PC-3 (cell line): ENCODE measurements at regions not wholly inside any gene's neighbourhood (a gene's known extent, or its start where the extent isn't known, plus 50 kb on each side); places are given as distances from the start of the nearest gene placed in this dataset.
A peak's percentile ranks its signal among the peaks of the same experiment; 100 is the strongest.

Source experiments
- ATAC-seq: fragments of 200-7000 bp; cut with Tn5 transposase; 2 replicates; pipeline ENCODE4 v1.9.1; 2020; ENCODE audit warnings: mild to moderate bottlenecking, moderate library complexity
- BruUV-seq: library from RNA; stranded (reverse); fragments of 400-500 nt; replicated peaks from 2 replicates; lab custom pipeline; 2021; lab: Mats Ljungman, UMichigan
- CTCF ChIA-PET: fragments of 300-600 bp; sonication (Branson Sonifier 250); formaldehyde crosslinking; loops from one replicate; lab custom pipeline; 2022; ENCODE audit warnings: antibody characterized with exemption; lab: Charles Lee
- POLR2A ChIA-PET: fragments of 300-600 bp; sonication (Branson Sonifier 250); formaldehyde crosslinking; loops from one replicate; lab custom pipeline; 2022; ENCODE audit warnings: antibody characterized with exemption; ENCODE audit not compliant: unreplicated experiment; lab: Charles Lee
- DNase-seq: peaks from one replicate; pipeline ENCODE4 v3.0.0-alpha.2; 2015
- H2AFZ ChIP-seq: fragments of 300-600 bp; sonication (generic); 2 replicates; pipeline ENCODE4 v1.6.0; 2016; ENCODE audit warnings: antibody characterized with exemption, low read length
- H3F3A ChIP-seq: fragments of 300-600 bp; sonication (generic); one replicate; pipeline ENCODE4 v1.6.0; 2017; ENCODE audit warnings: antibody characterized with exemption, low read length, control low read depth, mild to moderate bottlenecking; ENCODE audit not compliant: unreplicated experiment
- H3K27ac ChIP-seq: fragments of 300-600 bp; sonication (generic); 2 replicates; pipeline ENCODE4 v1.5.1; 2016; ENCODE audit warnings: mild to moderate bottlenecking, low read length
- H3K27me3 ChIP-seq: fragments of 300-600 bp; sonication (generic); 2 replicates; pipeline ENCODE4 v1.6.1; 2016; ENCODE audit warnings: low read length, mixed read lengths
- H3K36me3 ChIP-seq: fragments of 300-600 bp; sonication (generic); 2 replicates; pipeline ENCODE4 v1.6.1; 2016; ENCODE audit warnings: low read depth, mixed run types, low read length, mixed read lengths
- H3K4me1 ChIP-seq: fragments of 300-600 bp; sonication (generic); 2 replicates; pipeline ENCODE4 v1.5.1; 2016; ENCODE audit warnings: low read length; ENCODE audit not compliant: insufficient read depth
- H3K4me2 ChIP-seq: fragments of 300-600 bp; sonication (generic); 2 replicates; pipeline ENCODE4 v1.6.0; 2016; ENCODE audit warnings: low read length
- H3K4me3 ChIP-seq: fragments of 300-600 bp; sonication (generic); 2 replicates; pipeline ENCODE4 v1.5.1; 2016; ENCODE audit warnings: mild to moderate bottlenecking, low read length, mixed read lengths
- H3K79me2 ChIP-seq: fragments of 300-600 bp; sonication (generic); 2 replicates; pipeline ENCODE4 v1.6.1; 2017; ENCODE audit warnings: low read length, mixed read lengths
- H3K9ac ChIP-seq: fragments of 300-600 bp; sonication (generic); 2 replicates; pipeline ENCODE4 v1.6.0; 2016; ENCODE audit warnings: mild to moderate bottlenecking, low read length
- H3K9me2 ChIP-seq: fragments of 300-600 bp; sonication (generic); replicated peaks from 2 replicates; pipeline ENCODE4 v1.6.1; 2016; ENCODE audit warnings: mixed run types, low read length, mixed read lengths
- H3K9me3 ChIP-seq: fragments of 300-600 bp; sonication (generic); 2 replicates; pipeline ENCODE4 v1.6.1; 2016; ENCODE audit warnings: low read length, mixed read lengths
- H4K20me1 ChIP-seq: fragments of 300-600 bp; sonication (generic); 2 replicates; pipeline ENCODE4 v1.6.1; 2016; ENCODE audit warnings: low read length, mixed read lengths
- EZH2 ChIP-seq: fragments of 300-600 bp; sonication (generic); IDR thresholded peaks from one replicate; pipeline ENCODE4 v1.6.1; 2017; ENCODE audit warnings: antibody characterized with exemption, mild to moderate bottlenecking, low read length; ENCODE audit not compliant: unreplicated experiment
- EZH2phosphoT487 ChIP-seq: fragments of 300-600 bp; sonication (generic); IDR thresholded peaks from 2 replicates; pipeline ENCODE4 v1.6.1; 2018; ENCODE audit warnings: mild to moderate bottlenecking, antibody characterized with exemption, low read length, borderline replicate concordance
- intact Hi-C: fragments of 100-400 bp; cut with micrococcal nuclease; formaldehyde crosslinking; loops from 2 replicates; pipeline ENCODE4 v1.9.0; 2023
- TF ChIP-seq, protein P1 (sequence below): fragments of 300-600 bp; sonication (generic); conservative IDR thresholded peaks from 2 replicates; pipeline ENCODE4 v1.5.1; 2017; ENCODE audit warnings: antibody characterized with exemption, low read depth, mild to moderate bottlenecking, low read length

DNA sequence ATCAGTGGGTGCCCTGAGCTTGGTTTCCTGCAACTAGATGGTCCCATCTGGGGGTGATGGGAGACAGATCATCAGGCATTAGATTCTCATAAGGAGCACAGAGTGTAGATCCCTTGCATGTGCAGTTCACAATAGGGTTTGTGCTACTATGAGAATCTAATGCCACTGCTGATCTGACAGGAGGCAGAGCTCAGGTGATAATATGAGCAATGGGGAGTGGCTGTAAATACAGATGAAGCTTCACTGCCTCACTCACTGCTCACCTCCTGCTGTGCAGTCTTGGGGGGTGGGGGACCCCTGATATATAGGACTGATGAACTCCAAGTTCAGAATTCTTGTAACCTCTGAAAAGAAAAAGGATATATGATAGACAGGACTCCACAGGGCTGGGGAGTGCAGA is 108.0 kb downstream of the RIN2 start:
- Histone ChIP-seq H3K27me3 (no peaks in the 10 kb centered on the region), H3K4me1 (peaks cover 25% of the 10 kb centered on the region), H3K4me3 (no peak overlapping the region), H3K27ac (no peak overlapping the region), H3K4me2 (no peak overlapping the region), H3K9me2 (no peaks in the 10 kb centered on the region), H3K79me2 (no peaks in the 10 kb centered on the region), H3K9me3 (no peaks in the 10 kb centered on the region), H4K20me1 (no peaks in the 10 kb centered on the region), H2AFZ (no peak overlapping the region), H3K9ac (no peak overlapping the region), H3K36me3 (no peaks in the 10 kb centered on the region), H3F3A (no peaks in the 10 kb centered on the region)
- no TSS peak for BruUV-seq
- ChIA-PET POLR2A (no interaction called here), CTCF (no interaction called here)
- ATAC-seq, result peak; percentile 16; the same call in 1 of the 2 replicates
- DNase-seq, result no peak
- intact Hi-C loops, result no loop called here
- TF ChIP-seq, protein P1, sequence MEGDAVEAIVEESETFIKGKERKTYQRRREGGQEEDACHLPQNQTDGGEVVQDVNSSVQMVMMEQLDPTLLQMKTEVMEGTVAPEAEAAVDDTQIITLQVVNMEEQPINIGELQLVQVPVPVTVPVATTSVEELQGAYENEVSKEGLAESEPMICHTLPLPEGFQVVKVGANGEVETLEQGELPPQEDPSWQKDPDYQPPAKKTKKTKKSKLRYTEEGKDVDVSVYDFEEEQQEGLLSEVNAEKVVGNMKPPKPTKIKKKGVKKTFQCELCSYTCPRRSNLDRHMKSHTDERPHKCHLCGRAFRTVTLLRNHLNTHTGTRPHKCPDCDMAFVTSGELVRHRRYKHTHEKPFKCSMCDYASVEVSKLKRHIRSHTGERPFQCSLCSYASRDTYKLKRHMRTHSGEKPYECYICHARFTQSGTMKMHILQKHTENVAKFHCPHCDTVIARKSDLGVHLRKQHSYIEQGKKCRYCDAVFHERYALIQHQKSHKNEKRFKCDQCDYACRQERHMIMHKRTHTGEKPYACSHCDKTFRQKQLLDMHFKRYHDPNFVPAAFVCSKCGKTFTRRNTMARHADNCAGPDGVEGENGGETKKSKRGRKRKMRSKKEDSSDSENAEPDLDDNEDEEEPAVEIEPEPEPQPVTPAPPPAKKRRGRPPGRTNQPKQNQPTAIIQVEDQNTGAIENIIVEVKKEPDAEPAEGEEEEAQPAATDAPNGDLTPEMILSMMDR, result no peak
- TF ChIP-seq EZH2 (no peak), EZH2phosphoT487 (no peak)

DNA sequence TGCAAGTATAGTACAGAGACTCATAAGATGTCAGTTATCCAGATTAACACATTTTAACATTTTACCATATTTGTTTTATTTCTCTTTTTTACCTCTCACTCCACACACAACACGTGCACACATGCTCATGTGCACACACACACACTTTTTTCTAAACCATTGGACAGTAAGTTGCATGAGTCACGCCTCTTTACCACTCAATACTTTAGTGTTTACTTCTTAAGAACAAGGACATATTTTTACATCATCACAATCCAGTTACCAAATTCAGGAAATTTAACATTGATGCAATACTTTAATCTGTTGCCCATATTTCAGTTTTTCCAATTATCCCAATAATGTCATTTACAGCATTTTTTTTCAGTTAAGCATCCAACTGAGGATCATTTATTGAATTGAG is 109.0 kb downstream of the RIN2 start:
- DNase-seq (no peak), ATAC-seq (no peak)
- Histone ChIP-seq H3K27ac (no peak overlapping the region), H3K4me3 (no peak overlapping the region), H3K4me2 (no peak overlapping the region), H3K9me2 (no peaks in the 10 kb centered on the region), H3K9me3 (no peaks in the 10 kb centered on the region), H3F3A (no peaks in the 10 kb centered on the region), H3K27me3 (no peaks in the 10 kb centered on the region), H3K9ac (no peak overlapping the region), H3K4me1 (peaks cover 25% of the 10 kb centered on the region), H3K36me3 (no peaks in the 10 kb centered on the region), H2AFZ (no peak overlapping the region), H3K79me2 (no peaks in the 10 kb centered on the region), H4K20me1 (no peaks in the 10 kb centered on the region)
- ChIA-PET POLR2A (no interaction called here), CTCF (no interaction called here)
- no TSS peak for BruUV-seq
- intact Hi-C loops, result no loop called here
- TF ChIP-seq EZH2 (no peak), EZH2phosphoT487 (no peak)
- TF ChIP-seq, protein P1, result no peak

DNA sequence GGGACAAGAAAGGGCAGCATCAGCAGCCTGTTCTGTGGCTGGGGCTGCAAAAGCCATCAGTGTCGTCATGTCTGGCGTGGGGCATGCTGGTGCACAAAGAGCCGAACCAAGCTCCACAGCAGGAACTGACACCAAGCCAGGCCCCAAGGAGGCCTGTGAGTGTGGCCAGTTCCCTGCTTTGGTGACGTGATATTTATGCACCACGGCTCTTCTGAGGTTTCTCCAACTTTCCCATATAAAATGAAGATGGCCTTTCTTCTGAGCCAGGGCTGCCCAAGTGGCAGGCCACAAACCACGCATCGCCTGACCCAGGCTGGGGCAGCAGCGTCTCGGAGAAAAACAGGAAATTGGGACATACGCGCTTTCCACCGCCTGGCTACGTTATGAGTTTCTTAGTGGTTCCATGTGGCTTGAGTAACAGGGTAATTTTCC is 109.9 kb downstream of the RIN2 start:
- no TSS peak for BruUV-seq
- ChIA-PET CTCF (no interaction called here), POLR2A (no interaction called here)
- H3K27me3 ChIP-seq, result no peaks in the 10 kb centered on the region
- intact Hi-C loops, result no loop called here
- no peak for TF ChIP-seq EZH2phosphoT487
- ATAC-seq, result no peak
- no peak overlapping the region for H3K4me2 ChIP-seq
- H3K4me3 ChIP-seq, result no peak overlapping the region
- H3K4me1 ChIP-seq, result peaks cover 25% of the 10 kb centered on the region
- no peaks in the 10 kb centered on the region for H3K9me2 ChIP-seq
- H3F3A ChIP-seq, result no peaks in the 10 kb centered on the region
- no peaks in the 10 kb centered on the region for H3K79me2 ChIP-seq
- H3K9ac ChIP-seq, result no peak overlapping the region
- H4K20me1 ChIP-seq, result no peaks in the 10 kb centered on the region
- H3K27ac ChIP-seq, result no peak overlapping the region
- DNase-seq, result no peak
- no peaks in the 10 kb centered on the region for H3K36me3 ChIP-seq
- H3K9me3 ChIP-seq, result no peaks in the 10 kb centered on the region
- H2AFZ ChIP-seq, result no peak overlapping the region
